A673 (cell line): ENCODE measurements at regions not wholly inside any gene's neighbourhood (a gene's known extent, or its start where the extent isn't known, plus 50 kb on each side); places are given as distances from the start of the nearest gene placed in this dataset.

Source experiments
- BruUV-seq: library from RNA; stranded (reverse); fragments of 400-500 nt; replicated peaks from 2 replicates; lab custom pipeline; 2021; lab: Mats Ljungman, UMichigan
- CTCF ChIA-PET: fragments of 300-600 bp; sonication (Branson Sonifier 250); formaldehyde crosslinking; loops from one replicate; lab custom pipeline; 2022; ENCODE audit warnings: antibody characterized with exemption; lab: Charles Lee
- POLR2A ChIA-PET: fragments of 300-600 bp; sonication (Branson Sonifier 250); formaldehyde crosslinking; loops from one replicate; lab custom pipeline; 2022; ENCODE audit warnings: antibody characterized with exemption; ENCODE audit not compliant: low non-redundant PET; lab: Charles Lee
- DNase-seq: peaks from one replicate; pipeline ENCODE4 v3.0.0-alpha.2; 2015; ENCODE audit warnings: low spot score
- H3K27ac ChIP-seq: fragments of 200-600 bp; sonication (generic); 2 replicates; pipeline ENCODE4 v1.5.1; 2016; ENCODE audit warnings: mixed run types, low read depth, mild to moderate bottlenecking, mixed read lengths, antibody characterized with exemption, low read length; ENCODE audit not compliant: poor library complexity, severe bottlenecking
- H3K27me3 ChIP-seq: fragments of 200-600 bp; sonication (generic); replicated peaks from 2 replicates; pipeline ENCODE4 v1.6.1; 2017; ENCODE audit warnings: mixed run types, low read depth, mild to moderate bottlenecking, mixed read lengths, antibody characterized with exemption, low read length; ENCODE audit not compliant: insufficient read depth, poor library complexity
- H3K36me3 ChIP-seq: fragments of 200-600 bp; sonication (generic); 2 replicates; pipeline ENCODE4 v1.6.1; 2016; ENCODE audit warnings: mixed run types, mild to moderate bottlenecking, mixed read lengths, antibody characterized with exemption, low read length; ENCODE audit not compliant: insufficient read depth, poor library complexity, severe bottlenecking
- H3K4me1 ChIP-seq: fragments of 200-600 bp; sonication (generic); 2 replicates; pipeline ENCODE4 v1.6.1; 2017; ENCODE audit warnings: mixed run types, mild to moderate bottlenecking, mixed read lengths, antibody characterized with exemption, low read length; ENCODE audit not compliant: insufficient read depth, poor library complexity, severe bottlenecking
- H3K4me3 ChIP-seq: fragments of 200-600 bp; sonication (generic); 2 replicates; pipeline ENCODE4 v1.5.1; 2016; ENCODE audit warnings: low read depth, mixed run types, mild to moderate bottlenecking, mixed read lengths, low read length; ENCODE audit not compliant: poor library complexity, severe bottlenecking
- H3K9me3 ChIP-seq: fragments of 200-600 bp; sonication (generic); 2 replicates; pipeline ENCODE4 v1.6.1; 2016; ENCODE audit warnings: mixed run types, low read depth, mild to moderate bottlenecking, mixed read lengths, antibody characterized with exemption, low read length; ENCODE audit not compliant: poor library complexity, severe bottlenecking
- CTCF ChIP-seq: fragments of 300-800, 200-600 bp; sonication (generic); conservative IDR thresholded peaks from 2 replicates; pipeline ENCODE4 v1.5.1; 2017; ENCODE audit warnings: low read depth, mild to moderate bottlenecking, antibody characterized with exemption, low read length, moderate library complexity, mixed read lengths
- EZH2 ChIP-seq: fragments of 200-600 bp; sonication (generic); IDR thresholded peaks from 2 replicates; pipeline ENCODE4 v1.6.1; 2017; ENCODE audit warnings: borderline replicate concordance, low read depth, mild to moderate bottlenecking, mixed read lengths, antibody characterized with exemption, low read length; ENCODE audit not compliant: poor library complexity, severe bottlenecking
- intact Hi-C: fragments of 100-400 bp; cut with micrococcal nuclease; formaldehyde crosslinking; loops from one replicate; pipeline ENCODE4 v1.10.0; 2022; ENCODE audit not compliant: unreplicated experiment

- H3K4me3 ChIP-seq = no peak overlapping the region
- no peaks in the 10 kb centered on the region for H3K36me3 ChIP-seq
- no TSS peak for BruUV-seq
- no peak for TF ChIP-seq EZH2
- TF ChIP-seq CTCF = no peak
- no peaks in the 10 kb centered on the region for H3K4me1 ChIP-seq
- ChIA-PET POLR2A (no interaction called here), CTCF (no interaction called here)
- no peaks in the 10 kb centered on the region for H3K27me3 ChIP-seq
- no peak overlapping the region for H3K27ac ChIP-seq
- no peaks in the 10 kb centered on the region for H3K9me3 ChIP-seq
- no peak for DNase-seq
- intact Hi-C loops = no loop called here
Observed at GRCh38 chr9:110110154-110110553, 97.8 kb downstream of the C9orf152 start.

- Histone ChIP-seq H3K27me3 (no peaks in the 10 kb centered on the region), H3K4me1 (no peaks in the 10 kb centered on the region), H3K27ac (no peak overlapping the region), H3K4me3 (no peak overlapping the region), H3K9me3 (no peaks in the 10 kb centered on the region), H3K36me3 (no peaks in the 10 kb centered on the region)
- intact Hi-C loops = no loop called here
- DNase-seq = no peak
- ChIA-PET POLR2A (no interaction called here), CTCF (no interaction called here)
- BruUV-seq = no TSS peak
- TF ChIP-seq EZH2 (no peak), CTCF (no peak)
Observed at GRCh38 chr9:110111868-110112267, 96.1 kb downstream of the C9orf152 start.

- H3K4me3 ChIP-seq = no peak overlapping the region
- CTCF ChIA-PET = no interaction called here
- H3K27ac ChIP-seq = no peak overlapping the region
- H3K36me3 ChIP-seq = no peaks in the 10 kb centered on the region
- intact Hi-C loops = no loop called here
- no TSS peak for BruUV-seq
- DNase-seq = no peak
- no peaks in the 10 kb centered on the region for H3K4me1 ChIP-seq
- TF ChIP-seq EZH2 = no peak
- TF ChIP-seq CTCF = no peak
- POLR2A ChIA-PET = no interaction called here
- no peaks in the 10 kb centered on the region for H3K27me3 ChIP-seq
- no peaks in the 10 kb centered on the region for H3K9me3 ChIP-seq
Observed at GRCh38 chr9:110112792-110113191, 95.2 kb downstream of the C9orf152 start.
